ENCODE measurements at regions not wholly inside any gene's neighbourhood (a gene's known extent, or its start where the extent isn't known, plus 50 kb on each side); places are given as distances from the start of the nearest gene placed in this dataset.
A peak's percentile ranks its signal among the peaks of the same experiment; 100 is the strongest.

GRCh38 chr18:39840406-39840805 lies 2114.6 kb upstream of the PIK3C3 start:
- DNase-seq: peak; percentile 27

- no peak for DNase-seq
Measured at GRCh38 chr18:39839782-39840181, 2115.3 kb upstream of the PIK3C3 start.

- DNase-seq: no peak
Measured at GRCh38 chr18:39838831-39839230, 2116.2 kb upstream of the PIK3C3 start.

GRCh38 chr18:39835303-39836030 lies 2119.6 kb upstream of the PIK3C3 start:
- no peak for DNase-seq

GRCh38 chr18:39834636-39835035 lies 2120.4 kb upstream of the PIK3C3 start:
- no peak for DNase-seq

- DNase-seq: no peak
Measured at GRCh38 chr18:39825485-39826150, 2129.4 kb upstream of the PIK3C3 start.

- no peak for DNase-seq
Measured at GRCh38 chr18:39806525-39806924, 2148.5 kb upstream of the PIK3C3 start.

GRCh38 chr18:39805218-39805617 lies 2149.8 kb upstream of the PIK3C3 start:
- no peak for DNase-seq

GRCh38 chr18:39802648-39803229 lies 2152.3 kb upstream of the PIK3C3 start:
- DNase-seq: no peak

- no peak for DNase-seq
Measured at GRCh38 chr18:39801848-39802247, 2153.2 kb upstream of the PIK3C3 start.

- no peak for DNase-seq
Measured at GRCh38 chr18:39801010-39801409, 2154.0 kb upstream of the PIK3C3 start.

- DNase-seq: no peak
Measured at GRCh38 chr18:39799006-39799405, 2156.0 kb upstream of the PIK3C3 start.

GRCh38 chr18:39796393-39796792 lies 2158.6 kb upstream of the PIK3C3 start:
- DNase-seq: no peak

- DNase-seq: no peak
Measured at GRCh38 chr18:39795350-39795749, 2159.7 kb upstream of the PIK3C3 start.

- no peak for DNase-seq
Measured at GRCh38 chr18:39793609-39794008, 2161.4 kb upstream of the PIK3C3 start.

GRCh38 chr18:39788383-39788782 lies 2166.7 kb upstream of the PIK3C3 start:
- no peak for DNase-seq

GRCh38 chr18:39786477-39786876 lies 2168.6 kb upstream of the PIK3C3 start:
- DNase-seq: no peak

- DNase-seq: no peak
Measured at GRCh38 chr18:39784541-39784940, 2170.5 kb upstream of the PIK3C3 start.

- DNase-seq: no peak
Measured at GRCh38 chr18:39781565-39781964, 2173.5 kb upstream of the PIK3C3 start.

GRCh38 chr18:39780774-39781173 lies 2174.3 kb upstream of the PIK3C3 start:
- DNase-seq: no peak

GRCh38 chr18:39779926-39780325 lies 2175.1 kb upstream of the PIK3C3 start:
- no peak for DNase-seq

- no peak for DNase-seq
Measured at GRCh38 chr18:39776766-39777165, 2178.3 kb upstream of the PIK3C3 start.

GRCh38 chr18:39774957-39775598 lies 2180.0 kb upstream of the PIK3C3 start:
- DNase-seq: no peak

Measured in hindlimb muscle (tissue), 1 donor.